Jurkat, Clone E6-1 (cell line): ENCODE measurements at regions not wholly inside any gene's neighbourhood (a gene's known extent, or its start where the extent isn't known, plus 50 kb on each side); places are given as distances from the start of the nearest gene placed in this dataset.
"Not testable (repeated sequence)": the region's sequence is repeated elsewhere in the genome, so short reads cannot be mapped to it uniquely, and the experiment has no call there.

ENCODE experiments used
- DNase-seq: peaks from one replicate; pipeline ENCODE4 v3.0.0-alpha.2; 2011; ENCODE audit warnings: low read depth, low spot score
- H3K4me3 ChIP-seq: 2 replicates; pipeline ENCODE4 v1.5.1; 2011; ENCODE audit warnings: mild to moderate bottlenecking, low read length, control low read depth, moderate library complexity

DNA sequence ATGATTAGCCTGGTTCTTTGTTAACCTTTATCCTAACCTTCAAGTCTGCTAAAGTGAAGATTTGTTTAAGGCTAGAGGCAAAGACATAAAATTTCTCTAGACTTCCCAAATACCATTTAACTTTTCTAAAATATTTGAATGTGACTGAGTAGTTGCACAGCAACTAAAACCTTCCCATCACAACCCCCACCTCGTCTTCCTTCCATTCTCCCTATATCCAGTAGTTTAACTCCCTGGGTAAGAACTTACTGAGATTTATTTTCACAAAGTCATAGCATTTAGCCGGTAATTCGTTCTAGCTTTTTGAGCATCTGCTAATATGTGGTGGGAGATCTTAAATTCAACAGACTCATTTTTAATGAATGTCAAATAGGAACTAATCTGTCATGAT is 87.9 kb upstream of the AKIRIN2 start:
- H3K4me3 ChIP-seq = no peak overlapping the region
- no peak for DNase-seq

DNA sequence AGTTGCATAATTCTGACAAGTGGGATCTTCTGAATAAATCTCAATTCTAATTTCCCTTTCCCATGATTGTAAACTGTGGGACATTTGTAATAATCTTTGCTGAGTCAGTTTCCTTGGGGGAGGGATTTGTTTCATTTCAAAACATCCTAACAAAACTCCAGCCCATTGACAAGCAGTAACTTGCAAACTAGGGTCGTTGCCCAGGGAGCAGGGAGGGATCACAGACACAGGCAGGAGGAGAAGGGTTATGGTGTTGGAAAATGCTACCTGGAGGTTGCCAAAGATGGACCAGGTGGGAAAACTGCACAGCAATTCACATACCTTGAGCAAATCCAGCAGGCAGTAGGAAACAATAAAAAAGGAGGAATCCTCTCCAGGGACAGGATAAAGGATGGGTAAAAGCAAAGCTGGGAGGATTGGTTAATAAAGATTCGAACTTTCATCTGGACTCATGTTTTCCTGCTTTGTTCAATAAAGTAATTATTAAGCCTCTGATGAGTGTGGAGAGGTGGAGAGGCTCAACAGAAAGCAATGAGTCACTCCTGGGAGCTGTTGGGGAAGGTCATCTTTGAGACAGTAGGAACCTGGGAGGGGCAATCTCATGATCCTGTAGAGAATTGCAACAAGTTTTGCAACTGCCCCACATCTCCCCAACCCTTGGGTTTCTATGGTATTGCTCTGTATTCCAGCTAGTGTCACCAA is 87.3 kb upstream of the AKIRIN2 start:
- H3K4me3 ChIP-seq = no peak overlapping the region
- DNase-seq = no peak

DNA sequence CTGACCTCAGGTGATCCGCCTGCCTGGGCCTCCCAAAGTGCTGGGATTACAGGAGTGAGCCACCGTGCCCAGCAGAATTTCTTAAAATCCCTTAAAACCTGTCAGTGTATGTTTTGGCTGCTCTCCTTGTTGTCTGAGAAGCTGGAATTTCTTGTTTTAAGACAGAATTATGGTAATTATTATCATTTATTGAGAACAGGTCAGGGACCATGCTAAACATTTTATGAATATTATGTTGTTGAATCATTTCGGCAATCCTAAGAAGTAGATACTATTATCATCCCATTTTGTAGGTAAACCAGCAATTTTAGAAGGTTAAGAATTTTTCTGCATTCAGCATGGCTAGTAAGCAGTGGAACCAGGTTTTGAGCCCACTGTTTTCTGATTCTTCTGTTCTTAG is 86.1 kb upstream of the AKIRIN2 start:
- H3K4me3 ChIP-seq = no peak overlapping the region
- DNase-seq = no peak

DNA sequence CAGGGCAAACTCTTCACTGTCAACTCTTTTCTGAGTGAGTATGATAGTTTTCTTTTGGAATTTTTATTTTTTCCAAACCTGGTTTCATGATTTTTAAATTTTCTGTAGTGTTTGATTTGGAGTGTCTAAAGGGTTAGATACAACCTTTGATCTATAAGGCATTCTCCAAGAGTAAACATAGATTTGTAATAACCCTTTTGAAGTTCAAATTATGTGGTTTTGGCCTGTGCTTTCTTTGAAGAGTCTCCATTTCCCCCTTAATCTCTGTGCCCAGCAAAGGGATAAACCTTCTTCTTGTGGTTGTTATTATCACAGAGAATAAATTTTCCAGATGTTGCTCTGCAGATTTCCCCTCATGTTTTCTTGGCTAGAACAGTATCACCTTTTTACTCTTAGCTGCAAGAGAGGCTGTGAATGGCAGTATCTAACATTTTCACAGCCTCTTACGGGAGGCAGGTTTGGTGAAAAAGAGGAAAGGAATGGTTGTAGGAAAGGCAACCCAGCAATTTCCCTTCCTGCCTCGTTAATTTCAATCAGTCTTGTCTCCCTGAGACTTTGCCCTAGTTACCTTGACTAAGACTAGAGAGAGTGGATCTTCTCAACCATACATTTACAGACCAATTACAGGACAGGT is 83.3 kb upstream of the AKIRIN2 start:
- H3K4me3 ChIP-seq = no peak overlapping the region
- DNase-seq = no peak

DNA sequence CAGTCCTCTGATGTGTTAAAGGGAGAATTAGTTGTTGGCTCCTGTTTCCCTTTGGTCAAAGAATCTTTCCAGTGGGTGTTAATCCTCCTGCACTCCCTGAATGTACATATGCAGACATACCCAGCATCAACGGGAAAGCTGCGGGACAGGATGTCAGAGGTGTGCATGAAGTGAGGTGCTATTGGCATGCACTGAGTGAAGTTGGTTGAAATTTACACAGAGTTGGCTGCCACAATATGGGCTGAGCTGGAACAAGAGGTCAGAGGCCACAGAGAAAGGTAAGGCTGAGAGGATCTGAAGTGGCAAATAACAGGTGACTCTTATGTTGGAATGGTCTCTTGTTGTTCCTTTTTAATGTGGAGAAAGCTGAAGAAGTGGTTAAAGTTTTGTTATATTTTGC is 82.7 kb upstream of the AKIRIN2 start:
- DNase-seq = no peak
- no peak overlapping the region for H3K4me3 ChIP-seq

DNA sequence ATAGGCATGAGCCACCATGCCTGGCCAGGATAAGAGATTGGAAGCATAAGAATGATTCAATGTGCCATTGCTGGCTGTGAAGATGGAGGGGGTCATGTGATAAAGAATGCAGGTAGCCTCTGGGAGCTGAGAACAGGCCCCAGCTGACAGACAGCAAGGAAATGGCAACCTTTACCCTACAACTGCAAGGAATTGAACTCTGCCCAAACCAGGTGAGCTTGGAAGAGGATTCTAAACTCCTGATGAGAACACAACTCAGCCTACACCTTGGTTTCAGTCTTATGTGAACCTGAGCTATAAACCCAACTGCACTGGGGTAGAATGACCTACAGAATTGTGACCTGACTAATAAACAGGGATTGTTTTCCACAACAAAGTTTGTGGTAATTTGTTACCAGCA is 82.0 kb upstream of the AKIRIN2 start:
- H3K4me3 ChIP-seq = no peak overlapping the region
- DNase-seq = no peak

DNA sequence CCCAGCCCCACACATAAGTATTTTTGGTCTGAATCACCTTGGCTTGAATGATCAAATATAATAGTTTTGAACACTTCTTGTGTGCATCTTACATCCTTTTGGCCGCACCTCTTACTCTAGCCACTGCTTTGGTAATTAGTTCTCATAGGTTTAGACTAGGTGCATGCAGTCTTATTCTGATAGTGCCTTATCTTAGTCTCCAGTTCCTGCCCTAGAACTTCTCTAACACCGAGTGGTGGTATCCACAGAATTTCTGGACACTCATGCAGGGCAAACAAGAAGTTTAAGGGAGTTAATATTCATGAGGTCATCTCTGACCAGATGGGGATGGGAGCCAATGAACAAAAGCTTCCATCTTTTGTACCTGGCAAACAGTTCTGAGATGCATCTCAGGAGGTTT is 77.5 kb upstream of the AKIRIN2 start:
- H3K4me3 ChIP-seq = no peak overlapping the region
- DNase-seq = no peak

DNA sequence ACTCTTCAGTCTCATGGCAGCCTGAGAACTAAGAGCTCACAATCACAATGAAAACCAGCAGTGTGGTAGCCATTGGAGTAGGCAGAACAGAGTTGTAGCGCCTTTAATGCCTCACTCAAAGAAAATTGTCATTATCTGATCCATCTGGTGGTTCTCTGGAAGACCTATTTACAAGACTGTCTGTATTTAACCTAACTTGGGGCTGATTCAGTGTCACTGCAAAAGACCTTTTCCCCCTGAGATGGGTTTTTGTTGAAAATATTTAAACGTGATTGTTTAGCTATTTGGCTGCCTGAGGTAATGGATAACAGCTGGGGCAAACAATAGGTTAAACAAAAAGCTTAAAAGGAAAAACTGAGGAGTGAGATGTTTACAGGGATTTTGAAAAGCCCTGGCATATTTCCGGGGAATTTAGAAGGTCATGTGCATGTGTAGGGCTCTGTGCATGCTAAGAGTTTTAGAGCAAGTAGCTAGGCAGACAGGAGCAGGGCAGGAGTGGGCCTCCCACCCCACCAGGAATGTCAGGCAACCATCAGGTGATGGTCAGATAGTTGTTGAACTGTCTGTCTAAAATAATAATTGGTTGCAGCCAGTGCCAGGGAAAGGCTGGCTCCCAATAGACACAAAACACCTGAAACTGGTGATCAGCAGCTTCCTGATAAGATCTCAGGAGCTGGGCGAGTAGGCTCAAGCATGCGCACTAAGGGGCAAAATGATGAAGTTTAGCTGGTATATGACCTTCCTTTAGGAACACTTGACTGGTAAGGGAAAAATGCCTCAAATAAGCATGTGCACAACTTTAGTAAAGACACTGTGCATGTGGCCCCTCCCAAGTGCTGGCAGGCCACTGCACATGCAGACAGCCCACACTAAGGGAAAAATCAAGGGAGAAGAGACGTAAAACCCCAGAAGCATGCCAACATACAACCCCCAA is 70.8 kb upstream of the AKIRIN2 start:
- DNase-seq = no peak
- H3K4me3 ChIP-seq = no peak overlapping the region

DNA sequence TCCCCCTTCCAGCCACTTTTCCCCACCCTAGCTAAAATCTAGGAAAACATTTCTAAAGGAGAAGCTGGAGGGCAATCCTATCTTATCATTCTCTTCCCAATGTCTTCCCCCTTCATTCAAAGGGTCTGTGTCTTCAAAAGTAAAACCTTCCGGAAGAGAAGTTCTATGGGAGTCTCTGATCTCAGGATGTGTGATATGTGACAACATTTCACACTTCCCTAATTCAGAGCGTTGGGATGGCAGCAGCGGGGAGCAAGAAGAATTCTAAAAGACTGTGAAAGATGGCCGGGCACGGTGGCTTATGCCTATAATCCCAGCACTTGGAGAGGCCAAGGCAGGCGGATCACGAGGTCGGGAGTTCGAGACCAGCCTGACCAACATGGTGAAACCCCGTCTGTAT is 65.4 kb upstream of the AKIRIN2 start:
- DNase-seq = no peak
- H3K4me3 ChIP-seq = no peak overlapping the region

DNA sequence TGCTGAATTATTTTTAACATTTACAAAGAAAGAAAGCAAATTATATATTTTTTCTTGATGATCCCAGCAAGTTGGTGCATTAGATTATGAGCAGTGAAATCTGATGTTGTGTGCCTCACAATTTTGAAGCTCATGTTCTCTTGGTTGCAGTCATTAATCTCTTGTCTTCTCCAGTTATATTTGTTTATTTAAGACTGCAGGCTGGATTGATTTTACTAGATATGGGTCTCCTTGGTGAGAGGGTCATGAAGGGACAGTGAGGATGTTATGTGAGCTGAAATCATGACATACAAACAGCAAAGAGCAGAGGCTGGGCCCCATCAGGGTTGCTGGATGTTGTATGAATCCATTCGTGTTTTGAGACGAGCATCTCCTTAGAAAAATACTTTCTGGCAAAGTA is 64.2 kb upstream of the AKIRIN2 start:
- H3K4me3 ChIP-seq = no peak overlapping the region
- no peak for DNase-seq

DNA sequence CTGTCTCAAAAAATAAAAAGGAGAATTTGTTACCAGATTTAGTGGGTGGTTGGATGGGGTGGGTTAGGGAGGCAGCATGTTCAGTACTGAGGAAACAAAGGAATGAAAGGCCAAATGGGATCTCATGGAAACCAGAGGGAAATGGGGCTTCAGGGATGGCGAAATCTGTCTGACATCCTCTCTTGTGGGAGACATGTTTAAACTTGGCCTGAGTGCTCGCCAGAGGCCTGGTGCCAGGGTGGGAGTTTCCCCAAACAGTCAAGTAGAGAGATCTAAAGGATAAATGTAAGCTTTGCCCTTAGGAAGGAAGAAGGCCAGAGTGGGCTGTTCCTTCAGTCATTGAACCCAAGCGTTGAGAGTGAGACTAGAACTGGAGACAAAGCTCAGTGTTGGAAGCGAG is 61.9 kb upstream of the AKIRIN2 start:
- H3K4me3 ChIP-seq = no peak overlapping the region
- no peak for DNase-seq

DNA sequence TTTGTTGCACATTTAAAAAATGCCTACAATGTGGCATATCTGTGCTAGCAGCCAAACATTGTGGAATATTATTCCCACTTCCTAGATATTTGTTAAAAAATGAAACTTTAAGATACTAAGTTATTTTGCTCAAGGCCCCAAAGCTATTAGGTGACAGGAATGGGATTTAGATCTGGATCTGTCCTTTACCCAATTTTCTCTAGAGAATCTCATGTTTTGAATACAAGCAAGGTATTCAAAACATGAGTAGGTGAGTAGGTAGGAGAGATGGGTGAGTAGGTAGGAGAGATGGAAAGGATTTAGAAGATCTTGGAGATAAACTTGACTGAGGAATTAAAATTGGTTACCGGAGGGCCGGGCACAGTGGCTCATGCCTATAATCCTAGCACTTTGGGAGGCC is 61.2 kb upstream of the AKIRIN2 start:
- no peak for DNase-seq
- H3K4me3 ChIP-seq = no peak overlapping the region

DNA sequence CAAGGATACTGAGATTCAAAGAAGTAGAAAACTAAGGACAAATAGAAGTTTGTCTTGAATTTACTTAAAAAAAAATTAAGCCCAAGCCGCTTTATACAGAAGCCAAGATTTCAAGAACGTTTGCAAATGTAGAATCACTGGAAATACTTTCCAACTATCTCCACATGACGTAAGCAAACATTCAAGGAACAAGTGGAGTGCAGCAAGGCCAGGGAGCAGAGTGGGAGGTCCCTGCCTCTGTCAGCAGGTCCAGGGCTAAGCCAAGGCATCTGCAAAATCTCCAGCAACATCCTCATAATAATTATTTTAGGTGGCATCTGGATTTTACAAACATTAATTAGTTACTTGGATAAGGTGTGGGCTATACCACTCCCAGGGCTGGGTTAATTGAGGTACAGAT is 60.1 kb upstream of the AKIRIN2 start:
- H3K4me3 ChIP-seq = no peak overlapping the region

DNA sequence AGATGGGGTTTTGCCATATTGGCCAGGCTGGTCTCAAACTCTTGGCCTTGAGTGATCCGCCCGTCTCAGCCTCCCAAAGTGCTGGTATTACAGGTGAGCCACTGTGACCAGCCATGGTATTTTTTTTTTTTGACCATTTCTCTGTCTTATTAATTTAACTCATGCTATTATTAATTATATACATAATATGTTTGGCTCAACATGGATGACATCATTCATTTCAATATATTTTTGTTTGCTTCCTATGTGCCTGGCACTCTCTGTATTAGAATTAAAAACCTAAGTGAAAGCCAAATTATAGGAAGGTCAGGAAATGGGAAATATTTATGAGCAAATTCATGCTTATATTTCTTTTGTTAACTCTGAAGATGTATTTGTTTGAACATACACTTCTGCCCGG is 55.8 kb upstream of the AKIRIN2 start:
- no peak overlapping the region for H3K4me3 ChIP-seq
- DNase-seq = no peak

More for the DNA sequence above, 60.1 kb upstream of the AKIRIN2 start:
- DNase-seq = no peak

DNA sequence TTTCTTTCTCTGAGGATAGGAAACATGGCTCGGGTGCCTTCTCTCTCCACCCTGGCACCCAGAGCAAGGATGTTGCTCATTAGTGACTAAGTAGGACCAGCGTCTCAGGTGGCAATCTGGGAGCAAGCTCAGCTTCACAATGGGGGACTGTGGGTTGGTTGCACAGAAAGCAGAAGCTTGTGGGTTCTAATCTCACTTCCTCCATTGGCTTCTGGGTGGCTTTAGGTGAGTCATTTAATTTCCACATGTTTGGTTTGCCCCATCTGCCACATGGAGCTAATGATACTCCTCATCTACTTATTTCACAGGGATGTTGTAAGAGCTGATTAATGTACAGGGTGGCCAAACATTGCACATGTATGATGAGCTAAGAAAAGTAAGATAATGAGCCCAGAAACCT is 54.8 kb upstream of the AKIRIN2 start:
- no peak overlapping the region for H3K4me3 ChIP-seq
- DNase-seq = peak; percentile 85

DNA sequence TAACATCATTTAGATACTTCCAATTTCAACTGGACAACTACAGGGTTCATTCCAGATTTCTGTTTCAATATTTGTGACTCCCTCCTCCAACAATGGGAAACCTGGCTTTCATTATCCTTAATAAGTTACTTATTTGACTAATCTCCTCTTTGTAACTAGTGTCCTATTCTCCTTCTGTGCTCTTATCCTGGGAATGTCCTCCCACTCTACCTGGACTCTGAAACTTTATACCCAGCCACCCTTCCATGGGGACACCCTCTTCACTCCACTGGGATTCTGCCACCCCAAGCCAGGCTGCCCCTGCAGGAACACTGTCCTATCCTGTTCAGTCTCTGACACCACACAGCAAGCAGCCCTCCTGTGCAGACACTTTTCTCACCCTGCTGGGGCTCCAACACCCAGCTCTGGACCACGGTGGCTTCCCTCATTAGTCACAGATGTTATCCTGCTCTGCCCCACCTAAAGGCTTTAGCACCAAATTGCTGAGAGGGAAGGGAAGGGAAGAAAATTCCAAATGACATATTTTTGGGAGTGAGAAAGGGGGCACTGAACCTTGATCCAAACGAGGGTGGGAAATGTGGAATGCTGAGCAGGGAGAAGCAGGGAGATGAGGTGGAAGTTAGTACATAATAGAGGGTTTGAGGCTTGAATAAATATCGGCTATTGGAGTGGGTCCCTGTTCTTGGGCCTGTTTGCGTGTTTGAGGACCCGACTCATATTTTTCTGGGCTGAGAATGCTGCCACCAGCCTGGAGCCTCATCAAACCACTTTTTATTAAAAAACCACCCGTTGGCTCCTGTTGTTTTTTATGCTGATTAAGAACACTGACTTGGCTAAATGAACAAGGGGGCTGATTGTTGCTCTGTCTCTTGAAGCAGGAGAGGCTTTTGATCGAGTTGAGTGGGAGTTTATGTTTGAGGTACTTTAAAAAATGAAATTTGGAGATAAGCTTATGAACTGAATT is 54.0 kb upstream of the AKIRIN2 start:
- H3K4me3 ChIP-seq = no peak overlapping the region
- DNase-seq = no peak

DNA sequence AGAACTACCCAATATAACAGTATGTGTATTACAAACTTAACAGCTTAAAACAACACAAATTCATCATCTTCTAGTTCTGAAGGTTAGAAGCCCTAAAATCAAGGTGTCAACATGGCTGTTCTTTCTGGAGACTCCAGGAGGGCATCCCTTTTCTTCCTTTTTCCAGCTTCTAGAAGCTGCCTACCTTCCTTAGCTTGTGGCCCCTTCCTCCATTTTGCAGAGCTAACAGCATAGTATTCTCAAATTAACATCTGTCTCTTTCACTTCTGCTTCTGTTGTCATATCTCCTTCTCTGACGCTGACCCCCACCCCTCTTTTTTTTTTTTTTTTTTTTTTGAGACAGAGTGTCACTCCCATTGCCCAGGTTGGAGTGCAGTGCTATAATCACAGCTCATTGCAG is 52.8 kb upstream of the AKIRIN2 start:
- no peak overlapping the region for H3K4me3 ChIP-seq
- no peak for DNase-seq

DNA sequence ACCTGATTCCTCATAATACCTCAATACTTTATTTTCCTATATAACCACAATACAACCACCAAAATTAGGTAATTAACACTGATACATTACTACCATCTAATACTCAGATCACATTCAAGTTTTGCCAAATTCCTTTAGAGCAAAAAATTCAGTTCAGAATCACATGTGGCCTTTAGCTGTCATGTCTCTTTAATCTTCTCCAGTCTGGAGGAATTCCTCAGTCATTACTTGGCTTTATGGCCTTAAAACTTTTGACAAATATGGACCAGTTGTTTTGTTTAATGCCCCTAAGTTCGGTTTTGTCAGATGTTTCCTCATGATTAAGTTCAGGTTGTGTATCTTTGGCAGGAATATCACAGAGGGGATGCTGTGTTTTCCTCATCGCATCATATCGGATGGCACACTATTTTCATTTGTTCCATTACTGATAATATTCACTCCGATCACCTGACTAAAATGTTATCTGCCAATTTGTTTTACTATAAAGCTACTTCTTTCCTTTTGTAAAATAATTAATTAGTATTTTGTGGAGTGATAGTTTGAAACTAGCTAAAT is 51.2 kb upstream of the AKIRIN2 start:
- H3K4me3 ChIP-seq = no peak overlapping the region
- DNase-seq = no peak

DNA sequence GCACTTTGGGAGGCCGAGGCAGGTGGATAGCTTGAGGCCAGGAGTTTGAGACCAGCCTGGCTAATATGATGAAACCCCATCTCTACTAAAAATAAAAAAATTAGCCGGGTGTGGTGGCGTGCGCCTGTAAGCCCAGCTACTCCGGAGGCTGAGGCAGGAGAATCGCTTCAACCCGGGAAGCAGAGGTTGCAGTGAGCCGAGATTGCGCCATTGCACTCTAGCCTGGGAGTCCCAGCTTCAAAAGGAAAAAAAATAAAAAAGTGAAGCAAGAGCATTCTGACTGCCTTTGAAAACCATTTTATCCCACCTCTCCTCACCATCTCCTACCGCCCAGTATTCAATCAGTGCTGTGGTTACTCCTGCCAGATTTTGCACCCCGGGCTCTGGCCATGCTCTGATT is 50.5 kb upstream of the AKIRIN2 start:
- H3K4me3 ChIP-seq, DNase-seq: not testable (repeated sequence)
